HG03520 (cell line): ENCODE measurements at regions not wholly inside any gene's neighbourhood (a gene's known extent, or its start where the extent isn't known, plus 50 kb on each side); places are given as distances from the start of the nearest gene placed in this dataset.

Source experiments
- ATAC-seq: cut with Tn5 transposase; IDR thresholded peaks from one replicate; pipeline ENCODE4 v1.9.1; 2021; ENCODE audit warnings: mild to moderate bottlenecking, moderate library complexity; ENCODE audit not compliant: unreplicated experiment

DNA sequence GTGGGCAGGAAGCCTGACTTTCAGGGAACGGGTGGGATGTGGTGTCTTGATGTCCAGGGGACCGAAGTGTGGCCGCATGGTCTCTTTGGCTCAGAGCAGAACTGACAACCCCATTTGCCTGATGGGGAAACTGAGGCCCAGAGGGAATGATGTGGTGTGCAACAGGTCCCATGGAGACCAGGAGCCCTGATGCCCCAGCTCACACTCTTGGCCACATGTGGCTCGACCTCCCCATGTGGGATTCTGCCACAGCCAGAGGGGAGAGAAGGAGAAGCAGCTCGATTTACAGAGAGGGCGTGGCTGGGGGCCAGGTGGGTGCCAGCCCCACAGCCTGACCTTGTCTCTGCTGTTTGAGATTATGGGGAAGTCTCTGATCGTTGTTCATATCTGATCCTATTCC, 128.1 kb downstream of the TEX29 start:
- ATAC-seq: no peak

- ATAC-seq: no peak
Measured at GRCh38 chr13:111449041-111449440, 128.6 kb downstream of the TEX29 start.

GRCh38 chr13:111451402-111451801, 131.0 kb downstream of the TEX29 start:
- no peak for ATAC-seq

- ATAC-seq: no peak
Measured at GRCh38 chr13:111456452-111457230, 136.2 kb downstream of the TEX29 start.

- ATAC-seq: no peak
Measured at GRCh38 chr13:111458001-111458531, 137.6 kb downstream of the TEX29 start.

DNA sequence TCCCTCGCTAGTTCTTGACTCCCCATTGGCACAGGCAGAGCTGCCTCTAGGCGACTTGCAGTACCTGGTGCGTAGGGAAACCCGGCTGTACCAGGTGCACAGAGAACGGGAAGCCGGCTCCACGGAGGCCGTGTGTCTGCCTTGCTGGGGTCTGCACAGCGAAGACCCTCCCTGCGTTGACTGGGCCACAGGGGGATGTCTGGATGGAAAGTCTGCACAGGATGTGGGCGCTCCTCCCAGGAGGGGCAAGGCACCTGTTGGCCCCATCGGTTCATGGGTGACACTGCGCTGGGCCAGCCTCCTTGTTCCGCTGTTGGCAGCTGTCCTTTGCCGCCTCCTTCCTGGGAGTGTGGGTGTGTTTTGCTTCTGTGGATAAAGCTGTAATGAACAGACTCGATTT, 138.3 kb downstream of the TEX29 start:
- no peak for ATAC-seq

DNA sequence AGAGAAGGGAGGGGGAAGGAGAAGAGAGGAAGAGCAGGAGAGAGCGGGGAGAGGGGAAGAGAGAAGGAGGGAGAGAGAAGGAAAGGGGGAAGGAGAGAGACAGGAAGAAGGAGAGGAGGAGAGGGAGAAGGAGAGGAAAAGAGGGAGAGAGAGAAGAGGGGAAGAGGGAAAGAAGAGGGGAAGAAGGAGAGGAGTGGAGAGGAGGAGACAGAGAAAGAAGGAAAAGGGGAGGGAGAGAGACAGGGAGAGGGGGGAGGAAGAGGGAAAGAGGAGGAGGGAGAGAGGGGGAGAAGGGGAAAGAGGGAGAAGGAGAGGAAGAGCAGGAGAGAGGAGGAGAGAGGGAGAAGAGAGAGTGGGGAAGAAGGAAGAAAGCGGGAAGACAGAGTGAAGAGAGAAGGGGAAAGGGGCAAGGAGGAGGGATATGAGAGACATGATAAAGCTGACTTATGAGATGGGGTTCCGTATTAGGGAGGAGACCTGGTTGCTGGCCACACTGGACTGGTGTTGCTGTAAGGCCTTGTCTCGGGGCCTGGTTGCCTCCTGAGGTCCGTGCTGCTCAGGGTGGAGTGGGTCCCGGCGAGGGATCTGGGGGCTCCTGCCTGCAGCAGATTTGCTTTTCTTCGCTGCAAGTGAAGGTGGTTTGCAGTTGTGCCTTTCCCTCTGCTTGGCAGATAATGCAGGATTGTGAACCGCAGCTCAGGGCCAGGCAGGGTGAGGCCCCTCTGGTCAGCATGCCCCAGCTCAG, 139.5 kb downstream of the TEX29 start:
- ATAC-seq: no peak

DNA sequence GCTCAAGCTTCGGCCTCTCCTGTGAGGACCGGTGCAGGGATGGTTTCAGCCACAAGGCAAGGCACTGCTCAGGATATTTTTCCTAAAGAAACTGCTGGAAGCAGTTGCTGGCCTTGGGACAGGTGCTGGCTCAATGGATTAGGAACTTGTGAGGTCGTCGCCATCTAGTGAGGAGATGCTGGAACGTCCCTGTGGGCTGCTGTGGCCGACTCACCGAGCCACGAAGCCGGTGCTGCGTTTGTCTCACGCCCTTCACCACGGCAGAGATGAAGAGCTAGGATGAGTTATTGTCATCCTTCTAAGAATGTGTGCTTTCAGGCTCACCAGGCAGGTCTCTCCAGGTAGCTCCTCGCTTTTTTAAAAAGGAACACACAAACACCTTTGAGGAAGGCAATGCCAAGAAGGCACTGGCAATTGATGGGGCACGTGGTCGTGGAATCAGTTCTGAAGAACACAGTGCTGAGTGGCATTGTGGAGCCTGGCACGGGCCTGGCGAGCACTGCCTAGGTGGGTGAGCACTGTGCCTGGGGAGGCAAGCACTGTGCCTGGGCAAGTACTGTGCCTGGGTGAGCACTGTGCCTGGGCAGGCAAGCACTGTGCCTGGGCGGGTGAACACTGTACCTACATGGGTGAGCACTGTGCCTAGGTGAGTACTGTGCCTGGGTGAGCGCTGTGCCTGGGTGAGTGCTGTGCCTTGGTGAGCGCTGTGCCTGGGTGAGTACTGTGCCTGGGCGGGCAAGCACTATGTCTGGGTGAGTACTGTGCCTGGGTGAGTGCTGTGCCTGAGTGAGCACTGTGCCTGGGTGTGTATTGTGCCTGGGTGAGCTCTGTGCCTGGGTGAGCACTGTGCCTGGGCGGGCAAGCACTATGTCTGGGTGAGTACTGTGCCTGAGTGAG, 140.4 kb downstream of the TEX29 start:
- no peak for ATAC-seq

DNA sequence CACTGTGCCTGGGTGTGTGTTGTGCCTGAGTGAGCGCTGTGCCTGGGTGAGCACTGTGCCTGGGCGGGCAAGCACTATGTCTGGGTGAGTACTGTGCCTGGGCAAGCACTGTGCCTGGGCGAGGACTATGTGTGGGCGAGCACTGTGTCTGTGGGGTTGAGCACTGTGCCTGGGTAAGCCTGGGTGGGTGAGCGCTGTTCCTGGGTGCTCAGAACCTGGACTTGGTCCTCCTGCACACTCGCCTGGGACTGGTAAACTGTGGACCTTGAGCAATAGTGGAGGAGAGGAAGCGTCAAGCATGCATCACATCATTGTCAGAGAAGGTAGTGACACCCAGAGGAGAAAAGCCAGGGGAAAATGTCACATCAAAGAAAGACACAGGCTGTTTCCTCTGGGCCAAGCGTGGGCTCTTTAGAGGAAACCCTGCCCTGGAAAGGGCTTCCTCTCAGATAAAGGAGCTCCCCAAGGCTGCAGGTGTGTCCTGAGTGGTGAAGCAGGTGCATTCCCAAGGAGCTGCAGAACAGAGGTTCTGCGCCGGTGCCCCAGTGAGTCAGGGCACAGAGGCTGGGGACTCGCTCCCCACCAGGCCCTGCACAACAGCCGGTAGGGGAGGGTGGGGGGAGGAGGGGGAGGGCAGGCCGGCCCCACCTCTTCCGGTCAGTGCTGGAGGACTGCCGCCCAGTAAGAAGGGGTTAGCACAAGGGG, 141.2 kb downstream of the TEX29 start:
- no peak for ATAC-seq

GRCh38 chr13:111462221-111462764, 141.9 kb downstream of the TEX29 start:
- ATAC-seq: no peak

DNA sequence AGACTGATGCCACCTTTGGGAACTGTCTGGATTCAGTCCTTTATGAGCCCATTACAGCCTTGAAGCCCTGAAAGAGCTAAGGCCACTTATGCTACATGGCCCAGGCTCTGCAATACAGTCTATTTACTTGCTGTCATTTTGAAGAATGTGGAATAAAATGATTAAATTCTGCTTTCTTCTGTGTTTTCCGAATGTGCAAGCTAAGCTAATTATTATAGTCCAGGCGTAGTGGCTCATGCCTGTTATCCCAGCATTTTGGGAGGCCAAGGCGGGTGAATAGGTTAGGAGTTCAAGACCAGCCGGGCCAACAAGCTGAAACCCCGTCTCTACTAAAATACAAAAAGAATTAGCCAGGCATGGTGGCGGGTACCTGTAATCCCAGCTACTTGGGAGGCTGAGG, 142.5 kb downstream of the TEX29 start:
- no peak for ATAC-seq

DNA sequence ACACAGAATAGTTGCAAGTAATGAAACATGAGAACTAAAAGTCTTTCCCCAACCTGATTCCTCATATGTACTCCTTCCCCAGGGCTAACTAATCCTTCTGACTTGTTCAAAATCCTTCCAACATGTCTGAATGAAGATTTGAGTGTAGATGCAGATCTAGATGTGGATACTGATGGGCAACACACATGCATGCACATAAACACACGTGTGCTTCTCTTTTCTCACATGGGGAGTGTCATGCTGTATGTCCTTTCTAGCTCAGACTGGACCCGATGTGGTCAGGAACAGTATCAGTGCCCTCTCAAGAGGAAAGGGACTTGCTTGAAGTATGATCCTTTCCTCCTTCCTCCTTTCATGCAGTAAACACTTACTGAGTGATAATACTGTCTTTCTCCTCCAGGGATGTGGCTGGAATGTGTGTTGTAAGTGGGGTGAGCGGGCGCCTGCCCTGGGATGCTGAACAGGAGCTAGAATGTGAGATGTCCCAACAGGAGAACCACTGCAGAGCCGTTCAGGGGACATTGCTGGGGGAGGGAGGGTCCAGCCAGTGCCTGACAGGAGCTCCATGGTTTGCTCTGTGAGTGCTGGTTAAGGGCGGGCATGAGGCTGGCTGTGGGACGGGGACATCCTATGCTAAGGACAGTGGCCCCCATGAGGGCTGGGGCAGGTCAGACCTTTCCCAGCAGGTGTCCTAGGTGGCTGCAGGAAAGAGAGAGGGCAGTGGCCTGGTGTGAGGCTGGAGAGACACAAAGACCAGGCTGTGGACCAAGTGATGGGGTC, 146.9 kb downstream of the TEX29 start:
- no peak for ATAC-seq

GRCh38 chr13:111468037-111468959, 147.9 kb downstream of the TEX29 start:
- no peak for ATAC-seq

DNA sequence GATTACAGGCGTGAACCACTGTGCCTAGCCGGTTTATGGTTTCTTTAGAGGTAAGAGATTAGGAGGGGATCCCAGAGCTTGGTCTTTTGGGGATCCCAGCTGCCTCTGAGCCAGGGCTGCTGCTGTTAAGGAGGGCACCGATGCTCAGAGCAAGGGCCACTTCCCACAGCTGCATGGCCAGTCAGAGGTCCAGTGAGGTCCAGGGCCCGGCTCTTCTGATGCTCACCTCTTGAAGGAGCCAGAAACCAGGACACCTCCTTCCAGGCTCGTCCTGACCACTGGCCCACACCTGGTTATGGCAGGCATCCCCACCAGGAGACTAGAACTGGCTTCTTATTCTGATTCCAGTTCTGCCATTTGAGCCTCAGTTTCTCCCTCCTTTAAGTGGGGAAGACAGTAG, 149.0 kb downstream of the TEX29 start:
- ATAC-seq: no peak

DNA sequence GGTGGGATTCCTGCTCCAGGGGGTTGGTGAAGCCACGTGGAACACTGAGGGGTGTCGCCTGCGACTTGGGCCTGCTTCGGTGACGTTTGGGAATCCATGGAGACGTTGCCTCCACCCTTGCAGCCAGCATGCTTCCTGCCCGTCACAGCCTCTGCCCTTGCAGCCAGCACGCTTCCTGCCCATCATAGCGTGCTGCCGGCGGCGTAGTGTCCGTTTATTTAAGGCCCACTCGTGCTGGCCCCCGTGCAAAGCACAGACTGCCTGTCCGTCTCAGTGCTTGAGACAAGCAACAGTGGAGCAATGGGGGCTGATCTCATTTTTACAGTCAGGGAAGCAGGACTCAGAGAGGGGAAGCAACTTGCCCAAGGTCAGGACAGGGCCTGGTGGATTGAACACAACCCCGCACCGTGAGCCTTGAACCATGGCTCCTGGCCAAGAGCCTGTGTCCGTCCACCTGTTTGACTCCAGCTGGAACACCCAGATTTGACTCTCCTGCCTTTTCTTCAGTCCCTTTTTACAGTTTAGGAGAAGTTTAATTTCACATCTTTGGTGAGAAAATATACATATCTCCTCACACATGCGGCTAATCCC, 149.6 kb downstream of the TEX29 start:
- no peak for ATAC-seq

DNA sequence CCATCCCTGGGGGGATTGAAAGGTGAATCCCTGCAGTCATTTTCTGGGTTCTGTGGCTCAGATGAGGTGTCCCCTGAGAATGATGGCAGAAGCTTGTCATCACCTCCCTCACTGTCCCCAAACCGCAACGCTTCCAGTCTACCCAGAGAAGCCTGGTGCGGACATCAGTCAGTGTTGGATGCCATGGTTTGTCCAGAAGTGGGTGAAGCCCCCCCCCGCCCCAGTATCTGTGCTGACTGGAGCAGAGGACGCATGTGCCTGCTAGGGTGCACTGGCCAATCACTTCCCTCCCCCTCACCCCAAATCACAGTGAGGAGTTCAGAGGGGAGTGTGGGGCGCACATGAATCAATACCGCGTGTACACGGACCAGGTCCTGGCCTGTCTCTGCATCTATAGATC, 150.5 kb downstream of the TEX29 start:
- ATAC-seq: no peak

DNA sequence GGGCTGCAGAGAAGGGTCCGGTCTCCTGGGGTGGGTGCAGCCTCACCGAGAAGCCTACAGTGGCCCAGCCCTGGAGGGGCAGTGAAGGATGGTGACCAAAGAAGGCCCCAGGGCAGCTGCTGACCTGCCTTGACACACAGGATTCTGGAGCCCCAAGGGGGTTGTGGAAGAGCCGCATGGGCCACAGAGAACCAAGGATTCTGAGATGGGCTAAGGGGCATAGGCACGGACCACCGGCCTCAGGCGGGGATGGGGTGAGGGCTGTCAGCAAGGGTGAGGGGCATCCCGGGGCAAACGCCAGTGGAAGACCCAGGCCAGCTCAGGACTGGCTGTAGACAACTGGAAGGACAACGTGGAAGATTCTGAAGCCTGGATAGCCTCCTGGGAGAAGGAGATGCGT, 151.6 kb downstream of the TEX29 start:
- no peak for ATAC-seq
